ENCODE measurements at regions not wholly inside any gene's neighbourhood (a gene's known extent, or its start where the extent isn't known, plus 50 kb on each side); places are given as distances from the start of the nearest gene placed in this dataset.

- H3K27ac Mint-ChIP-seq, result peak overlapping the region in 2 of 3 experiments; percentile 56 to 93; a peak in 3 of 7 replicates
- Histone ChIP-seq H3K9ac (ENCODE audit: extremely low read depth, insufficient read length, low read length) (no peak overlapping the region), H3K79me1 (ENCODE audit: insufficient read depth, low read depth, low read length, poor library complexity, severe bottlenecking) (no peaks in the 10 kb centered on the region), H3K9me3 (ENCODE audit: control insufficient read depth, low read depth, low read length) (no peaks in the 10 kb centered on the region), H4K5ac (ENCODE audit: insufficient read length, low read depth, low read length) (no peak overlapping the region), H2BK12ac (ENCODE audit: insufficient read length, low read depth, low read length) (no peak overlapping the region), H3K4ac (ENCODE audit: low read depth, low read length) (no peak overlapping the region), H4K8ac (replicated peaks; ENCODE audit: insufficient read length, low read depth, low read length) (no peak overlapping the region), H2BK15ac (ENCODE audit: low read depth, low read length) (no peak overlapping the region), H2AFZ (ENCODE audit: low read length) (no peak overlapping the region), H3T11ph (ENCODE audit: low read length) (no peak overlapping the region), H3K4me2 (ENCODE audit: insufficient read depth, insufficient read length, low read length) (peak overlapping the region; percentile 5), H3K56ac (ENCODE audit: insufficient read length, low read depth, low read length) (no peak overlapping the region), H3K79me2 (ENCODE audit: insufficient read depth, low read length) (no peaks in the 10 kb centered on the region), H2BK5ac (ENCODE audit: insufficient read length, low read length) (no peak overlapping the region), H2BK20ac (ENCODE audit: low read depth, low read length, poor library complexity, severe bottlenecking) (no peak overlapping the region), H2BK120ac (ENCODE audit: low read depth, low read length, poor library complexity, severe bottlenecking) (no peak overlapping the region), H3K23ac (ENCODE audit: insufficient read length, low read depth, low read length) (no peak overlapping the region), H3K14ac (ENCODE audit: insufficient read depth, low read length) (no peak overlapping the region), H4K91ac (ENCODE audit: insufficient read length, low read depth, low read length) (no peak overlapping the region), H3K23me2 (ENCODE audit: insufficient read length, low read depth, low read length, poor library complexity, severe bottlenecking) (no peaks in the 10 kb centered on the region), H2AK5ac (ENCODE audit: insufficient read length, low read length) (no peak overlapping the region), H4K20me1 (ENCODE audit: control insufficient read depth, insufficient read depth, insufficient read length) (no peaks in the 10 kb centered on the region), H3K4me1 (ENCODE audit: insufficient read depth, low read length) (peaks cover 5% of the 10 kb centered on the region; the same call in 1 of the 2 replicates), H3K18ac (ENCODE audit: insufficient read length, low read depth, low read length) (no peak overlapping the region), H3K27me3 (ENCODE audit: insufficient read depth, low read length) (no peaks in the 10 kb centered on the region), H3K27ac (ENCODE audit: insufficient read length, low read depth, low read length) (no peak overlapping the region)
- peak overlapping the region in 1 of 2 experiments; percentile 4; a peak in 1 of 5 replicates for H3K4me3 Mint-ChIP-seq
- TF ChIP-seq CTCF (conservative IDR thresholded peaks at IDR 0.05), result no peak
- H3K9me3 Mint-ChIP-seq, result peaks cover 33 to 45% of the 10 kb centered on the region in 2 experiments
- WGBS (ENCODE audit: extremely low coverage, insufficient read length, low lambda C conversion rate), result no CpG with 5 or more reads among the region's 1 CpG
- H3K27me3 Mint-ChIP-seq (ENCODE audit: low read depth), result no peaks in the 10 kb centered on the region
- H3K4me1 Mint-ChIP-seq, result peaks cover 13 to 16% of the 10 kb centered on the region in 2 experiments
- DNase-seq, result peak; percentile 25
- peaks cover 11 to 45% (median 12%) of the 10 kb centered on the region in 3 experiments; a peak in 6 of 7 replicates for H3K36me3 Mint-ChIP-seq (ENCODE audit: insufficient read depth in 1 of 3, low read depth in 3 of 3)
Measured at GRCh38 chr13:47372751-47373150, 475.9 kb upstream of the HTR2A start.

Data from H9 (cell line).